HEK293 (cell line): ENCODE measurements at regions not wholly inside any gene's neighbourhood (a gene's known extent, or its start where the extent isn't known, plus 50 kb on each side); places are given as distances from the start of the nearest gene placed in this dataset.

ENCODE experiments used
- CTCF ChIP-seq: fragments of 450-650 bp; formaldehyde crosslinking; IDR thresholded peaks from 2 replicates; pipeline ENCODE4 v1.5.1; 2016; ENCODE audit warnings: missing biosample characterization, missing genetic modification characterization
- ZNF23 ChIP-seq: fragments of 450-650 bp; formaldehyde crosslinking; IDR thresholded peaks from 2 replicates; pipeline ENCODE4 v1.5.1; 2016; ENCODE audit warnings: missing biosample characterization, missing genetic modification characterization, borderline replicate concordance
- ZNF324 ChIP-seq: fragments of 450-650 bp; formaldehyde crosslinking; IDR thresholded peaks from 2 replicates; pipeline ENCODE4 v1.5.1; 2016; ENCODE audit warnings: missing biosample characterization, missing genetic modification characterization
- ZNF768 ChIP-seq: fragments of 450-650 bp; formaldehyde crosslinking; IDR thresholded peaks from 2 replicates; pipeline ENCODE4 v1.5.1; 2018; ENCODE audit warnings: missing biosample characterization, mild to moderate bottlenecking, missing genetic modification characterization

GRCh38 chr1:88210103-88210787 lies 473.8 kb upstream of the PKN2 start:
- TF ChIP-seq CTCF (tag by site-specific recombination) = no peak
- no peak for TF ChIP-seq ZNF324 (tag by site-specific recombination)
- TF ChIP-seq ZNF23 (tag by site-specific recombination) = no peak
- TF ChIP-seq ZNF768 = no peak
